ENCODE measurements at regions not wholly inside any gene's neighbourhood (a gene's known extent, or its start where the extent isn't known, plus 50 kb on each side); places are given as distances from the start of the nearest gene placed in this dataset.

- Histone ChIP-seq H3K27ac (no peak overlapping the region), H3K36me3 (no peaks in the 10 kb centered on the region), H3K4me3 (ENCODE audit: low read depth, low read length) (no peak overlapping the region), H3K27me3 (ENCODE audit: insufficient read depth, low read depth, severe bottlenecking) (peaks cover 23% of the 10 kb centered on the region), H3K9me3 (ENCODE audit: severe bottlenecking) (no peaks in the 10 kb centered on the region)
- DNase-seq, result no peak
- no peak for TF ChIP-seq CTCF (IDR thresholded peaks at IDR 0.05; ENCODE audit: low read depth, low read length)
Measured at GRCh38 chr16:73369851-73370250, 321.9 kb upstream of the ZFHX3 start.

GRCh38 chr16:73368715-73369114 lies 320.8 kb upstream of the ZFHX3 start:
- Histone ChIP-seq H3K9me3 (ENCODE audit: severe bottlenecking) (no peaks in the 10 kb centered on the region), H3K27me3 (ENCODE audit: insufficient read depth, low read depth, severe bottlenecking) (peaks cover 24% of the 10 kb centered on the region), H3K36me3 (no peaks in the 10 kb centered on the region), H3K4me3 (ENCODE audit: low read depth, low read length) (no peak overlapping the region), H3K27ac (no peak overlapping the region)
- DNase-seq, result no peak
- no peak for TF ChIP-seq CTCF (IDR thresholded peaks at IDR 0.05; ENCODE audit: low read depth, low read length)

DNA sequence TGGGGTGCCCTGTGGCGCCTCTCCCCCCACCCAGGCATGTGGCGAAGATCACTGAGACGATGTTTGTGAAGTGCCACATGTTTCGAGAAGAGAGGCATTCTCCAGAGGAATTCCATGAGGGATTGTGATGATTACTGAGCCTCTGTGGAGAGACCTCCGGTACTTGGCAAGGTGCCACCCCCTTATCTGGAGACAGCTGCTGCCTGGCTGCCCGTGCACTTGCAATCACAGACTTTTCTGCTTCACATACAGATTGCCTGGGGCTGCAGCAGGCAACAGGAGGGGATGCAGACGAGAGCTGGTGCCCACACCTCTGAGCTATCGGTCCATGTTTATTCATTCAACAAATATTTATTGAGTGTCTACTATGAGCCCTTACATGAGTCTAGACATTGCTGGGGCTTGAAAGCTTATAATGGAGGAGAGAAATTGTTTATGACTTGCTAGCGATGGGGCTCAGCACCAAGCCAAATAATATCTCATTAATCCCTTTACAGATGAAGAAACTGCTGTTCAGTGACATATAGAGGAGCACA lies 317.2 kb upstream of the ZFHX3 start:
- no peak overlapping the region for H3K4me3 ChIP-seq (ENCODE audit: low read depth, low read length)
- TF ChIP-seq CTCF (IDR thresholded peaks at IDR 0.05; ENCODE audit: low read depth, low read length), result no peak
- no peak overlapping the region for H3K27ac ChIP-seq
- H3K27me3 ChIP-seq (ENCODE audit: insufficient read depth, low read depth, severe bottlenecking), result peaks cover 12% of the 10 kb centered on the region
- H3K36me3 ChIP-seq, result no peaks in the 10 kb centered on the region
- DNase-seq, result no peak
- H3K9me3 ChIP-seq (ENCODE audit: severe bottlenecking), result no peaks in the 10 kb centered on the region

GRCh38 chr16:73364413-73364812 lies 316.5 kb upstream of the ZFHX3 start:
- no peak overlapping the region for H3K27ac ChIP-seq
- H3K27me3 ChIP-seq (ENCODE audit: insufficient read depth, low read depth, severe bottlenecking), result peaks cover 12% of the 10 kb centered on the region
- H3K9me3 ChIP-seq (ENCODE audit: severe bottlenecking), result no peaks in the 10 kb centered on the region
- no peak for DNase-seq
- TF ChIP-seq CTCF (IDR thresholded peaks at IDR 0.05; ENCODE audit: low read depth, low read length), result no peak
- no peak overlapping the region for H3K4me3 ChIP-seq (ENCODE audit: low read depth, low read length)
- H3K36me3 ChIP-seq, result no peaks in the 10 kb centered on the region

DNA sequence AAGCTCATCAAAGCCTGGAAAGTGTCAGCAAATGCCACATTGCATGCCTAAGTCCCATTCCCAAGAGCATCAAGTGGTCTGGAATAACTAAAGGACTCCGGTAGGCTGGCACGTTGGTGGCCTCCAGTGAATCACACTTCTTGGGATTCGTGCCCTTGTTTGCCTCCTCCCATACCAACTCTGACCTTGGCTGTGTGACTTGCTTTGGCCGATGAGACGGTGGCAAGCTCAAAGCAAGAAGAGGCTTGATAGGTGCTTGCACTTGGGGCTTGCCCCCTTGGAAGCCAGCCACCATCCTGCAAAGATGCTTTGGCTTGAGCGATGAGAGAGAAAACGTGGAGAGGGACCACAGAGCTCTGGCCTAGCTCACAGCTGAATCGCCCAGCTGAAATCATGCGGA lies 313.1 kb upstream of the ZFHX3 start:
- Histone ChIP-seq H3K4me3 (ENCODE audit: low read depth, low read length) (no peak overlapping the region), H3K36me3 (no peaks in the 10 kb centered on the region), H3K27ac (no peak overlapping the region), H3K9me3 (ENCODE audit: severe bottlenecking) (no peaks in the 10 kb centered on the region), H3K27me3 (ENCODE audit: insufficient read depth, low read depth, severe bottlenecking) (peaks cover 28% of the 10 kb centered on the region)
- TF ChIP-seq CTCF (IDR thresholded peaks at IDR 0.05; ENCODE audit: low read depth, low read length), result no peak
- no peak for DNase-seq

DNA sequence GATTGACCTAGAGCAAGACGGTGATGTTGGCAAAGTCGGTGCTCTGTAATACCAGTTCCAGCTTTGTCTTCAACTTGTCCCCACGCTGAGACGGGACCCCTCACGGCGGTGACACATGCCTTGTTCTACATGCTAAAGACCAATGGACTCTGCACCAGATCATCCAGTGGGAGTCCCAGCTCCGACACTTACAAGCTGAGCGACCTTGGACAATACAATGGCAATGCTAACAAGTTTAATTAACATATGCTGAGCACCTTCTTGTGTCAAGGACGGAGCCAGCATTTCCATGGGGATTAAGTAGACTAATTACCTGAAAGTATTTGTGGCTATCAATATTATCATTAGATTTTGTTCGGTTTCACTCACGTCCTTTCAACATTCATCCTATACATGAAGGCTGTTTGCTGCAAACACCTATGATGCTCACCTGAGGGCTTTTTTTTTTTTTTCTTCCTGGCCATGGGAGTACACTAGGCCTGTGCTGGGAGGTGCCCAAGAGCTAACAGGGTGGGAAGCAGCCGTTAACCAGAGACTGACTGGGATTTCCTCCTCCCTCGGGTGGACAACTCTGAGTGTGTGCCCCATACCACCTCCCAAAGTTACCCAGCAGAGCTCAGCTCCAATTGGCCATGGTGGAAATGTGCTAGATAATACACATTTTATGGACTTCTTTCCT lies 308.6 kb upstream of the ZFHX3 start:
- Histone ChIP-seq H3K9me3 (ENCODE audit: severe bottlenecking) (no peaks in the 10 kb centered on the region), H3K27ac (no peak overlapping the region), H3K36me3 (no peaks in the 10 kb centered on the region), H3K4me3 (ENCODE audit: low read depth, low read length) (no peak overlapping the region), H3K27me3 (ENCODE audit: insufficient read depth, low read depth, severe bottlenecking) (peaks cover 37% of the 10 kb centered on the region)
- no peak for DNase-seq
- TF ChIP-seq CTCF (IDR thresholded peaks at IDR 0.05; ENCODE audit: low read depth, low read length), result no peak
